Left cardiac atrium (tissue), 4 donors: ENCODE measurements at regions not wholly inside any gene's neighbourhood (a gene's known extent, or its start where the extent isn't known, plus 50 kb on each side); places are given as distances from the start of the nearest gene placed in this dataset.

ENCODE experiments used
- ATAC-seq, 2 donors: fragments of 200-7000 bp; cut with Tn5 transposase; one replicate each; pipeline ENCODE4 v1.9.1; 2020; ENCODE audit warnings: mild to moderate bottlenecking in 2 of 2, moderate library complexity in 2 of 2
- DNase-seq: peaks from one replicate; pipeline ENCODE4 v3.0.0-alpha.2; 2020
- intact Hi-C, 2 donors: fragments of 100-400 bp; cut with DNase I; formaldehyde crosslinking; loops; one replicate each; pipeline versions ENCODE4 v1.14.1 to v1.15.1; 2022 to 2023
- donor health status: DM: no; HTN: yes; CAD: no.
- donor health status: DM: no; HTN: yes; CAD: no; lungs with severe emphysema.
- donor health status: DM: yes; HTN: yes; CAD: no.
- donor health status: Dilated cardiomyopathy.

- intact Hi-C loops, result no loop called here
- DNase-seq (no peak), ATAC-seq (no peak)
Observed at GRCh38 chr5:68405026-68405684, 189.6 kb downstream of the PIK3R1 start.

GRCh38 chr5:68405784-68406743 lies 190.5 kb downstream of the PIK3R1 start:
- intact Hi-C loops, result no loop called here
- DNase-seq, result no peak
- no peak for ATAC-seq

GRCh38 chr5:68406767-68407241 lies 191.2 kb downstream of the PIK3R1 start:
- DNase-seq, result no peak
- ATAC-seq, result no peak
- intact Hi-C loops, result no loop called here

- ATAC-seq (no peak), DNase-seq (no peak)
- intact Hi-C loops, result no loop called here
Observed at GRCh38 chr5:68407311-68408239, 192.0 kb downstream of the PIK3R1 start.

- no peak for ATAC-seq
- intact Hi-C loops, result no loop called here
- no peak for DNase-seq
Observed at GRCh38 chr5:68408345-68408871, 192.9 kb downstream of the PIK3R1 start.

GRCh38 chr5:68409259-68409658 lies 193.7 kb downstream of the PIK3R1 start:
- intact Hi-C loops, result no loop called here
- no peak for DNase-seq
- ATAC-seq, result peak in 1 of 2 donors; percentile 41

- intact Hi-C loops, result no loop called here
- DNase-seq, result no peak
- no peak for ATAC-seq
Observed at GRCh38 chr5:68411161-68411560, 195.6 kb downstream of the PIK3R1 start.

- intact Hi-C loops, result no loop called here
- no peak for DNase-seq
- peak in 1 of 2 donors; percentile 29 for ATAC-seq
Observed at GRCh38 chr5:68415177-68416085, 199.9 kb downstream of the PIK3R1 start.

- no peak for ATAC-seq
- intact Hi-C loops, result no loop called here
- no peak for DNase-seq
Observed at GRCh38 chr5:68416714-68417113, 201.2 kb downstream of the PIK3R1 start.

GRCh38 chr5:68418201-68418600 lies 202.6 kb downstream of the PIK3R1 start:
- intact Hi-C loops, result no loop called here
- ATAC-seq (peak in 1 of 2 donors; percentile 47), DNase-seq (no peak)

GRCh38 chr5:68418680-68419079 lies 203.1 kb downstream of the PIK3R1 start:
- ATAC-seq, result no peak
- intact Hi-C loops, result no loop called here
- no peak for DNase-seq

GRCh38 chr5:68419081-68419636 lies 203.6 kb downstream of the PIK3R1 start:
- DNase-seq (no peak), ATAC-seq (no peak)
- intact Hi-C loops, result no loop called here

- intact Hi-C loops, result no loop called here
- ATAC-seq (peak; percentile 15 to 83), DNase-seq (no peak)
Observed at GRCh38 chr5:68419637-68420452, 204.3 kb downstream of the PIK3R1 start.

GRCh38 chr5:68420476-68421344 lies 205.2 kb downstream of the PIK3R1 start:
- DNase-seq (peak; percentile 46), ATAC-seq (peak in 1 of 2 donors; percentile 65)
- intact Hi-C loops, result no loop called here

- no peak for DNase-seq
- ATAC-seq, result no peak
- intact Hi-C loops, result no loop called here
Observed at GRCh38 chr5:68421485-68422220, 206.1 kb downstream of the PIK3R1 start.
